Stomach (tissue), 4 donors: ENCODE measurements at regions not wholly inside any gene's neighbourhood (a gene's known extent, or its start where the extent isn't known, plus 50 kb on each side); places are given as distances from the start of the nearest gene placed in this dataset.

ENCODE experiments used
- EP300 ChIP-seq: sonication (generic); formaldehyde crosslinking; IDR thresholded peaks from one replicate; pipeline ENCODE4 v1.6.1; 2017; ENCODE audit warnings: antibody characterized with exemption
- POLR2A ChIP-seq, 4 donors: fragments of 450-650 bp; IDR thresholded peaks; one replicate each; pipeline ENCODE4 v1.6.1; 2016; ENCODE audit warnings: antibody characterized with exemption in 4 of 4, control low read depth in 2 of 4, mild to moderate bottlenecking in 1 of 4, moderate library complexity in 1 of 4
- POLR2AphosphoS5 ChIP-seq, 3 donors: sonication (generic); formaldehyde crosslinking; IDR thresholded peaks; one replicate each; pipeline ENCODE4 v1.6.1; 2016; ENCODE audit warnings: antibody characterized with exemption in 3 of 3
- TF ChIP-seq, protein P1 (sequence below), 7 experiments: fragments of 450-650 bp in 4 of 7; fragments of 200-600 bp in 3 of 7; sonication (generic) in 3 of 7; IDR thresholded peaks; one replicate each; pipeline ENCODE4 v1.5.1; 2016 to 2019; ENCODE audit warnings: antibody characterized with exemption in 7 of 7, control low read depth in 2 of 7, mild to moderate bottlenecking in 1 of 7

- TF ChIP-seq, protein P1, sequence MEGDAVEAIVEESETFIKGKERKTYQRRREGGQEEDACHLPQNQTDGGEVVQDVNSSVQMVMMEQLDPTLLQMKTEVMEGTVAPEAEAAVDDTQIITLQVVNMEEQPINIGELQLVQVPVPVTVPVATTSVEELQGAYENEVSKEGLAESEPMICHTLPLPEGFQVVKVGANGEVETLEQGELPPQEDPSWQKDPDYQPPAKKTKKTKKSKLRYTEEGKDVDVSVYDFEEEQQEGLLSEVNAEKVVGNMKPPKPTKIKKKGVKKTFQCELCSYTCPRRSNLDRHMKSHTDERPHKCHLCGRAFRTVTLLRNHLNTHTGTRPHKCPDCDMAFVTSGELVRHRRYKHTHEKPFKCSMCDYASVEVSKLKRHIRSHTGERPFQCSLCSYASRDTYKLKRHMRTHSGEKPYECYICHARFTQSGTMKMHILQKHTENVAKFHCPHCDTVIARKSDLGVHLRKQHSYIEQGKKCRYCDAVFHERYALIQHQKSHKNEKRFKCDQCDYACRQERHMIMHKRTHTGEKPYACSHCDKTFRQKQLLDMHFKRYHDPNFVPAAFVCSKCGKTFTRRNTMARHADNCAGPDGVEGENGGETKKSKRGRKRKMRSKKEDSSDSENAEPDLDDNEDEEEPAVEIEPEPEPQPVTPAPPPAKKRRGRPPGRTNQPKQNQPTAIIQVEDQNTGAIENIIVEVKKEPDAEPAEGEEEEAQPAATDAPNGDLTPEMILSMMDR (IDR thresholded peaks at IDR 0.05): no peak
- no peak for TF ChIP-seq EP300
- TF ChIP-seq POLR2A (IDR thresholded peaks at IDR 0.05): no peak
- no peak for TF ChIP-seq POLR2AphosphoS5 (IDR thresholded peaks at IDR 0.05)
Measured at GRCh38 chr13:94936633-94937032, 224.3 kb upstream of the SOX21 start.
